Activated T-cell treated with anti-CD3 and anti-CD28 coated beads, Interleukin-2, amount 50 U/mL, for 72 hours (primary cell): ENCODE measurements at regions not wholly inside any gene's neighbourhood (a gene's known extent, or its start where the extent isn't known, plus 50 kb on each side); places are given as distances from the start of the nearest gene placed in this dataset.

Experiments used
- ATAC-seq, 2 donors: fragments of 150-1000 bp; cut with Tn5 transposase; replicated peaks in 1 of 2; 2 replicates each; pipeline ENCODE4 v1.10.0; 2021; ENCODE audit warnings: moderate library complexity in 2 of 2, mild to moderate bottlenecking in 1 of 2
- DNase-seq, 2 donors: peaks; one replicate each; pipeline ENCODE4 v3.0.0; 2021 to 2022; ENCODE audit warnings: mixed read lengths in 1 of 2
- H3K27ac Mint-ChIP-seq: one replicate; pipeline ENCODE4 v1.8.0; 2022; ENCODE audit warnings: mild to moderate bottlenecking, moderate library complexity, mixed read lengths
- H3K27me3 Mint-ChIP-seq: one replicate; pipeline ENCODE4 v1.8.0; 2022; ENCODE audit warnings: low read depth, mixed read lengths
- H3K36me3 Mint-ChIP-seq, 2 donors: one replicate each; pipeline ENCODE4 v1.8.0; 2022; ENCODE audit warnings: mixed read lengths in 2 of 2, mild to moderate bottlenecking in 1 of 2; ENCODE audit not compliant: insufficient read depth in 2 of 2
- H3K4me1 Mint-ChIP-seq: one replicate; pipeline ENCODE4 v1.8.0; 2022; ENCODE audit warnings: low read depth, mixed read lengths
- H3K4me3 Mint-ChIP-seq, 2 donors: one replicate each; pipeline ENCODE4 v1.8.0; 2022; ENCODE audit warnings: mild to moderate bottlenecking in 2 of 2, mixed read lengths in 2 of 2, moderate library complexity in 2 of 2
- H3K9me3 Mint-ChIP-seq, 2 donors: one replicate each; pipeline ENCODE4 v1.8.0; 2022; ENCODE audit warnings: mixed read lengths in 2 of 2

DNA sequence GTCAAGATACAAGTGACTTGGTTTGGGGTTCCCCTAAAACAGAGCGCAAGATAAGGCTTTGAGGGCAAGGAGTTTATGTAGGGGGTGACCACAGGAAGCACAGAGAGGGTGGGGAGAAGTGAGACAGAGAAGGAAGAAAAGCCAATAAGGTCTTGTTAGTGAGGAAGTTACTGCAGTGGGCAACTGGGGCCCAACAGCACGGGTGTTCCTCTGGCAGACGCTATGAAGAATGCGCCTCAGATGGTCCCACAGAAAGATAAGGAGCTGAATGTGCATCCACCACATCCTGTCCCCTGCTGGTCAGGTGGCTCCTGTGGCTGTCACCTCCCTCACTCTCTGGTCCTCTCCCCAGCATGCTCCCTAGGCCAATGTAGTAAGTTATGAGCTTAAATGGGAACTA is 333.5 kb downstream of the TSHZ3 start:
- Mint-ChIP-seq H3K9me3 (peaks cover 0 to 3% of the 10 kb centered on the region in 2 donors), H3K4me3 (no peak overlapping the region), H3K4me1 (no peaks in the 10 kb centered on the region), H3K27ac (no peak overlapping the region), H3K27me3 (peaks cover 18% of the 10 kb centered on the region), H3K36me3 (no peaks in the 10 kb centered on the region)
- DNase-seq (no peak), ATAC-seq (no peak)

DNA sequence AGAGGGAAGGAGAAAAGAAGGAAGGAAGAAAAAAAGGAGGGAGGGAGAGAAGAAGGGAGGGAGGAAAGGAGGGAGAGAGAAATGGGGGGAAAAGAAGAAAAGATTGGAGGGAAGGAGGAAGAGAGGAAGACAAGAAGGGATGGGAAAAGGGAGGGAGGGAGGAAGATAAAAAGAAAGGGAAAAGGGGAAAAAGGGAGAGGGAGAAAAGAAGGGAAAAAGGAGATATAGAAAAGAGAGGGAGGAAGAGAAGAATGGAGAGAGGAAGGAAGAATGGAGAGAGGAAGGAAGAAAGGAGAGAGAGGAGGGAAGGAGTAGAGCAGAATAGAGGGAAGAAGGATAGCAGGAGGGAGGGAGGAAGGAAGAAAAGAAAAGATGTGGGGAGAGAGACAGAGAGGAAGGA is 334.6 kb downstream of the TSHZ3 start:
- Mint-ChIP-seq H3K27me3 (peaks cover 11% of the 10 kb centered on the region), H3K4me3 (no peak overlapping the region), H3K27ac (no peak overlapping the region), H3K9me3 (no peaks in the 10 kb centered on the region), H3K4me1 (no peaks in the 10 kb centered on the region), H3K36me3 (no peaks in the 10 kb centered on the region)
- no peak for ATAC-seq
- DNase-seq: no peak

DNA sequence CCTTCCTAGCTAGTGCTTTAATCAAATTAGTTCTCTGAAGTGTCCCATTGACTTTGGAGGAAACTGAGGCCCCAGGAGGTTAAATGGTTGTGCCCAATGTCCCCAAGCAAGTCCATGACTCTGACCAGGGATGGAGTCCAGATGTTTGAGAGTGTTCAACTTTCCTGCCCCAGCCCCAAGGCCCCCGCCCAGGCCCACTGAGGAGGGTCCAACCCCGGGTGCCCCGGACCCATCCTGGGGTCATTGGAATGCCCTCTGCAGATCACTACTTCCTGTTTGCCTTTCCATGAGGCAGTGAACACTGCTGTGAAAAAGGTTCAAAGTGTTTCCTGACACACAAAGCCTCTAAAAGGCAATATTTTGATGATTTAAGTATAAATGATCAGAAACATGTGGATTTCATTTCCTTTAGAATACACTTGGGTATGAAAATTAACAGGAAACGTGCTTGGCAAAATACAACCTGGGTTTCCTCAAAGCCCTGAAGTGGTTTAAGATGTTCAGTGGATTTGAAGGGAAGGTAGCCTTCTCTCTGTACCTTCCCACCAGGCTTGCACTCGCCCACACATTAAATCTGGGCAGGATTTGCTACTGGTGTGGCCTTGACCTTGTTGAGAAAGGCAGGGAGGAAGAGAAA is 335.7 kb downstream of the TSHZ3 start:
- H3K27ac Mint-ChIP-seq: no peak overlapping the region
- ATAC-seq: no peak
- H3K4me3 Mint-ChIP-seq: no peak overlapping the region
- no peaks in the 10 kb centered on the region for H3K4me1 Mint-ChIP-seq
- DNase-seq: no peak
- H3K27me3 Mint-ChIP-seq: peaks cover 11% of the 10 kb centered on the region
- H3K9me3 Mint-ChIP-seq: no peaks in the 10 kb centered on the region
- no peaks in the 10 kb centered on the region for H3K36me3 Mint-ChIP-seq

DNA sequence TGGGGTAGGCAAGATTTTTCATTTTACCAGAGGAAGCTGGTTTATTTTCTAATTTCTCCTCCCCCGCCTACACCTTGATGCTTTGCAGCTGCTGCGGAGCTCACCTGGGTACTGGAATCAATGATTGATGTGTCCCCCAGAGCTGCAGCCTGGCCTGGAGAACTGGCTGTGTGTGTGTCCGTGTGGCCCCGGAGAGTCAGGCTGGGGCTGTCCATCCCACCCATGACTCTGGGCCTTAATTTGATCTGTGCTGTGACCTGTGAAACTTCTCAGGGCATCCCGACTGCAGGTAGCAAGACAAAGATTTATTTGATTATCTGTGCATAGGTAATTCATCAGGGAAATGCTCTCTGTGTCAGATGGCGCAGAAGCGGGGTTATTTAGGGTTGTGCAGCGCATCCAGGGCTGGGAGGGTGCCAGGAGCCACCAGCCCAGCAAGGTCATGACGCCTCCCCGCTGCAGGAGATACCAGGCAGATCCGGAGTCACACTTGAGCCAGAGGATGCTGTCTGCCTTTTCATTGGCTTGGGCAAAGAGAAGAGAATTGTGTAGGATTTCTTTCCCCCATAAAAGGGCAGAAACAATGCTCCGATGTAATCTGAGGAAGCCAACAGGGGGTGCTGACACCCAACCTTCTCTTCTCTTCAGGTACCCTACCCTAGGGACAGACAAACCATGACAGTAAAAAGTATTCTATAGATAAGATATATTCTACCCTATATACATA is 346.6 kb downstream of the TSHZ3 start:
- no peaks in the 10 kb centered on the region for H3K36me3 Mint-ChIP-seq
- ATAC-seq (no peak), DNase-seq (no peak)
- no peaks in the 10 kb centered on the region for H3K27me3 Mint-ChIP-seq
- H3K9me3 Mint-ChIP-seq: peaks cover 2 to 3% of the 10 kb centered on the region in 2 donors
- H3K27ac Mint-ChIP-seq: no peak overlapping the region
- no peak overlapping the region for H3K4me3 Mint-ChIP-seq
- no peaks in the 10 kb centered on the region for H3K4me1 Mint-ChIP-seq

DNA sequence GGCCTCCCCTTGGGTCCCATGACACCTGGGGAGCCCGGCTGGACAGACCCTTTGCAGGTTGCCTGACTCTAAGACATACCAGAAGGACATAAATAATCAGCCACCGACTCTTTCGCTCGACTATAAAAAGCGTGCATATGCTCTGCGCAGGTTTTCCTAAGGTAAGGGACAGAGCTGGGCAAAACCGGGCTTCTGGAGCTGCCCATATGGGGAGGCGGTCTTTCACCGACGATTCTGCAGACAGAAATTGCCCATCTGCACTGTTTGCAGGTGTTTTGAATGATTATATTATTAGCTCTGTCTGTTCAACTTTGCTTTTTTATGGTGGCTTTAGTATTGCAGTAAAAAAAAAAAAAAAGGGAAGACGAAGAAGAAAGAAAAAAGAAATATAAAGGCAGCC is 347.2 kb downstream of the TSHZ3 start:
- peaks cover 2 to 3% of the 10 kb centered on the region in 2 donors for H3K9me3 Mint-ChIP-seq

DNA sequence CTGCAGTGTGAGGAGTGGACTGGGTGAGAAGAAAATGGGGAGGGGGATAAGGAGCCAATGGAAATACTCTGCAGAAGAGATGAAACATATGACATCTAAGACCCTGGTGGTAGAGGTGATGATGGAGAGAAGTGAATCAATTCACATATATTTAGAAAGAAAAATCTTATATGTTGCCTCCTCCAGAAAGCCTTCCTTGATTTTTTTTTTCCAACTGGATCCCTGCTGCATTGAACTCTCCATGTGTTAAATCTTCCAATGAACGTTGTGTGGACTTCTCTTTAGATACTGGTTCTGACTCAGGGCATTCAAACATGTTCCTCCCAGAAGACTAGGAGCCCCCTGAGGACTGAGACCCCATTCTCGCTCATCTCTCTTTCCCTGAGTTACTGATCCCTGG is 348.3 kb downstream of the TSHZ3 start:
- peaks cover 4% of the 10 kb centered on the region for H3K27me3 Mint-ChIP-seq
- ATAC-seq (no peak), DNase-seq (no peak)
- H3K4me1 Mint-ChIP-seq: no peaks in the 10 kb centered on the region
- no peaks in the 10 kb centered on the region for H3K36me3 Mint-ChIP-seq
- H3K27ac Mint-ChIP-seq: no peak overlapping the region
- H3K9me3 Mint-ChIP-seq: peaks cover 2 to 3% of the 10 kb centered on the region in 2 donors
- no peak overlapping the region for H3K4me3 Mint-ChIP-seq

More for the DNA sequence above, 347.2 kb downstream of the TSHZ3 start:
- Mint-ChIP-seq H3K4me1 (no peaks in the 10 kb centered on the region), H3K4me3 (no peak overlapping the region), H3K36me3 (no peaks in the 10 kb centered on the region), H3K27me3 (no peaks in the 10 kb centered on the region), H3K27ac (no peak overlapping the region)
- no peak for ATAC-seq
- DNase-seq: no peak

DNA sequence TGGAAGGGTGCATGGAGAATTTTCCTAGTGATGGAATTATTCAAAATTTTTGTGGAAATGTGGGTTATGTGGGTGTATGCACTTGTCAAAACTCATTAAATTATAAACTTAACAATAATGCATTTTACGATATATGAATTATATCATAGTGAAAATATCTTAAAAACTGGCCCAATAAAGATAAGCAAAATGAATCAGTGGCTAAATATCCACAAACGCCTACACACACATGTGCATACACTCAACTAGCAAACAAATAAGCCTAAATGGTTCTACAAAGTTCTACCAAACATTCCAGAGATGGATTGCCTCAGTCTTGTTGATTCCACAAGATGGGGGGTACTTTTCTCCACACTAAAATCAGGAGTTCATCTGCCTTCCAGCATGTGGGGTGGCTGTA is 349.5 kb downstream of the TSHZ3 start:
- H3K4me1 Mint-ChIP-seq: no peaks in the 10 kb centered on the region
- H3K36me3 Mint-ChIP-seq: no peaks in the 10 kb centered on the region
- H3K9me3 Mint-ChIP-seq: peaks cover 0 to 2% of the 10 kb centered on the region in 2 donors
- DNase-seq (no peak), ATAC-seq (no peak)
- no peak overlapping the region for H3K27ac Mint-ChIP-seq
- H3K27me3 Mint-ChIP-seq: peaks cover 8% of the 10 kb centered on the region
- no peak overlapping the region for H3K4me3 Mint-ChIP-seq

DNA sequence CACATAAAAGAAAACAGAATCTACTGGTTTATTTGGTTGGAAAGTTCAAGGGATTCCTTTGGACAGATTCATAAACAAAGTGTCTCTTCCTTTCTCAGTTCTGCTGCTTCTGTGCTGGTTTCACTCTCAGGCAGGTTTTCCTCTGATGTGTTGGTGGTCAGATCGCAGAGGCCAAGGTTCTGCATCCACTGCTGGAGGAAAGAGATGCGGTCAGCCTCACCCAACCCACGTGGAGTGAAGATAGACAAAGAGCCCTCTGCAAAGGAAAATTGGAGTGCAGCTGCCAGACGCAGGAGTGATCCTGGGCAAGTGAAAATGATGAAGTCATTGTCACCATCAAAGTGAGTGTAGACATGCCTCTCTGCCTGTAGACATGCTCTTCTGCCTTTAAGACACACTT is 352.0 kb downstream of the TSHZ3 start:
- no peaks in the 10 kb centered on the region for H3K4me1 Mint-ChIP-seq
- DNase-seq (no peak), ATAC-seq (no peak)
- no peak overlapping the region for H3K27ac Mint-ChIP-seq
- no peak overlapping the region for H3K4me3 Mint-ChIP-seq
- H3K27me3 Mint-ChIP-seq: peaks cover 8% of the 10 kb centered on the region
- H3K9me3 Mint-ChIP-seq: no peaks in the 10 kb centered on the region
- no peaks in the 10 kb centered on the region for H3K36me3 Mint-ChIP-seq

DNA sequence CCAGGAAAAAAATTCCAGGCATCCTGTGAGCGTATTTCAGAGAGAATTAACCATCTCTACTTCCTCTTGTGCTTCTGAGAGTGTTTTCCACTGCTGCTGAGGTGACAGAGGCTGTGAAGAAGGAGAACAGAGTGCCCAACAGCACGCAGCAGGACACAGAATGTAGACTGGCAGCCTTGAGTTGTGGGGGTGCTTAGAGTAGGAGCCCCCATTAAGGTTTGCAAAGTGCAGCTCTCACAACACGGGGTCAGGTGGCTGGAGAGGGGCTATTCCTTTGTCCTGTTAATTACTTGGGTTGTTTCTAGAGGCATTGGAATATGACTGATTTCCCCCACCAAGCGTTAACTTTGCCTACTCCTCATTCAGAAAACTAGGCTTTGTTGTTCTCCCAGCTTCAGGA is 370.6 kb downstream of the TSHZ3 start:
- no peak for DNase-seq
- ATAC-seq: no peak
- Mint-ChIP-seq H3K27ac (no peak overlapping the region), H3K27me3 (no peaks in the 10 kb centered on the region), H3K4me1 (no peaks in the 10 kb centered on the region), H3K36me3 (no peaks in the 10 kb centered on the region), H3K9me3 (peaks cover 2% of the 10 kb centered on the region in 2 donors), H3K4me3 (no peak overlapping the region)

DNA sequence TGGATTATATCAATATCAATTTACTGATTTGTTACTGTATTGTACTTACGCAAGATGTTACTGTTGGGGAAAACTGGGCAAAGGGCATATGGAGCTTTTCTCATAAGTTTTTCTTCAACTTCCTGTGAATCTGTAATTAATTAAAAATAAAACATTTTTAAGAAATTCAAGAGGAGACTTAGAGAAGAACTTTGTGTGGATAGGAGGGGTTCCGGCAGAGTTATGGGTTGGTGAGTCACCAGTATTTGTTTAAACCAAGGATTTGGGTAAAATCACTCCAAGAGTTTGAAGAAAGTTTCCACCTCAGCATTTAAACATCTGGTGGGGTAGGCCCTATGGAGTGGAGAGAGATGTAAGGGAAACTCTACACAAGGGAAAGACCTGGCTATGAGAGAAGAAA is 379.6 kb downstream of the TSHZ3 start:
- no peak overlapping the region for H3K4me3 Mint-ChIP-seq
- no peaks in the 10 kb centered on the region for H3K27me3 Mint-ChIP-seq
- no peaks in the 10 kb centered on the region for H3K36me3 Mint-ChIP-seq
- DNase-seq: no peak
- H3K4me1 Mint-ChIP-seq: no peaks in the 10 kb centered on the region
- no peak for ATAC-seq
- H3K27ac Mint-ChIP-seq: no peak overlapping the region
- no peaks in the 10 kb centered on the region for H3K9me3 Mint-ChIP-seq

DNA sequence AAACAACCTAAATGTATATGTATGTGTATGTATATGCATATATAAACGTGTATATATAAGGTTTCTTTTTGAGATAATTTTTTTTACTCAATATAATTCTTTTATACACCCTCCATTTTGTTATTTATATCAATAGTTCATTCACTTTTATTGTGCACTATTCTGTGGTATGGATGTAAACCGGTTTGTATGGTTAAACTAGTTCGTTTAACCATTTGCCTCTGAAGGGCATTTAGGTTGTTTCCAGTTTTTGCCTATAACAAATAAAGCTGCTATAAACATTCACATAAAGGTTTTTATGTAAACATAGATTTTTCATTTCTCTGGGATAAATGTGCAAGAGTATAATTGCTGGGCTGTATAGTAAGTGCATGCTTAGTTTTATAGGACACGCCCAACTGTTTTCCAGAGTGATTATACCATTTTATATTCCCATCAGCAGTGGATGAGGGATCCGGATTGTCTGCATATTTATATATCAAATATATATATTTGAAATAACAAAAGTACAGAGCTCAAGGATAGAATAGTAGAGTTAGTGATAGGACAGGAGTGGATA is 380.3 kb downstream of the TSHZ3 start:
- no peaks in the 10 kb centered on the region for H3K27me3 Mint-ChIP-seq
- H3K9me3 Mint-ChIP-seq: no peaks in the 10 kb centered on the region
- no peaks in the 10 kb centered on the region for H3K36me3 Mint-ChIP-seq
- no peak for ATAC-seq
- no peak overlapping the region for H3K4me3 Mint-ChIP-seq
- DNase-seq: no peak
- H3K27ac Mint-ChIP-seq: no peak overlapping the region
- H3K4me1 Mint-ChIP-seq: no peaks in the 10 kb centered on the region

DNA sequence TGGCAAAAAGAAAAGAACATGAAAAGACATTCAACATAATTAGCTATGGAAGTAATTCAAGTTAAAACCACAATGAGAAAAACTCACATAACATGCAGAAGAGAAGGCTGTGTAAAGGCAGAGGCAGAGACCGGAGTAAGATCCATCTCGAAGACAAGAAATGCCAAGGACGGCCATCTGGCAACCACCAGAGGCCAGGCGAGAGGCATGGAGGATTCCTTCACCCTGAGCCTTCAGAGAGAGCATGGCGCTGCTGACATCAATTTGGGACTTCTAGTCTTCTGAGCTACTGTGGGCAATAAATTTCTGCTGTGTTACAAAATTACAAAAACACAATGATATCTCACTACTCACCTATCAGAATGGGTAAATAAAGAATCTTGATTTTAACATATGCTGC is 381.0 kb downstream of the TSHZ3 start:
- no peaks in the 10 kb centered on the region for H3K9me3 Mint-ChIP-seq
- no peaks in the 10 kb centered on the region for H3K27me3 Mint-ChIP-seq
- H3K4me3 Mint-ChIP-seq: no peak overlapping the region
- no peaks in the 10 kb centered on the region for H3K36me3 Mint-ChIP-seq
- H3K27ac Mint-ChIP-seq: no peak overlapping the region
- no peak for DNase-seq
- no peaks in the 10 kb centered on the region for H3K4me1 Mint-ChIP-seq
- no peak for ATAC-seq

DNA sequence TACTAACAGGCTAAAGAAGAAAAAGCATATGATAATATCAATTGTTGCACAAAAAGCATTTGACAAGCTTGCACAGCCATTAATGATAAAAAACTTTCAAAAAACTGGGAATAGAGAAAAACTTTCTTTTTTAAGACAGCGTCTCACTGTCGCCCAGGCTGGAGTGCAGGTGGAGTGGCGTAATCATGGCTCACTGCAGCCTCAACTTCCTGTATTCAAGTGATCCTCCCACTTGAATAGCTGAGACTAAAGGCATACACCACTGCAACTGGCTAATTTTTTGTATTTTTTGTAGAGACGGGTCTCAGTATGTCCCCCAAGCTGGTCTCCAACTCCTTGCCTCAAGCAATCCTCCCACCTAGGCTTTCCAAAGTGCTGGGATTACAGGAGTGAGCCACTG is 382.8 kb downstream of the TSHZ3 start:
- DNase-seq (no peak), ATAC-seq (no peak)
- Mint-ChIP-seq H3K4me1 (no peaks in the 10 kb centered on the region), H3K4me3 (no peak overlapping the region), H3K27ac (no peak overlapping the region), H3K9me3 (no peaks in the 10 kb centered on the region), H3K36me3 (no peaks in the 10 kb centered on the region), H3K27me3 (no peaks in the 10 kb centered on the region)

DNA sequence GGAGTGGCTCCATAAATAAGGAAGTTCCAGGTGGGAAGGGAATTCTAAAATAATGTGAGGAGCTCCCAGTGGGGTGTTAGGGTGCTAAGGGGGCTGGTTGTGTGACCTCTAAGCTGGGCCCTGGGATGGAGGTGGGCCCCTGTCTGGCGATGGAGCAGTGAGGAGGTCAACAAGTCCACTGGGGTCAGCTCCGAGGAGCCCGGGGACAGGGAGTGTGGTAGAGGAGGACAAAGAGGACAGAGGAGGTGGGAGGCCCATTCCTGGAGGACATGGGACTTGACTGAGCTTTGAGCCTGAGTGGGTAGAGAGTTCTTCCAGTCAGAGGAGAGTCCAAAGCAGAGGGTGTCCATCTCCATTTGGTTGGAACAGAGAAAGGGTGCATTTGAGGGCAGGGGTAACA is 390.2 kb downstream of the TSHZ3 start:
- H3K4me1 Mint-ChIP-seq: no peaks in the 10 kb centered on the region
- H3K27me3 Mint-ChIP-seq: no peaks in the 10 kb centered on the region
- H3K27ac Mint-ChIP-seq: no peak overlapping the region
- no peaks in the 10 kb centered on the region for H3K36me3 Mint-ChIP-seq
- DNase-seq (no peak), ATAC-seq (no peak)
- no peak overlapping the region for H3K4me3 Mint-ChIP-seq
- peaks cover 0 to 1% of the 10 kb centered on the region in 2 donors for H3K9me3 Mint-ChIP-seq
